ENCODE measurements at regions not wholly inside any gene's neighbourhood (a gene's known extent, or its start where the extent isn't known, plus 50 kb on each side); places are given as distances from the start of the nearest gene placed in this dataset.
A peak's percentile ranks its signal among the peaks of the same experiment; 100 is the strongest.
"Not testable (repeated sequence)": the region's sequence is repeated elsewhere in the genome, so short reads cannot be mapped to it uniquely, and the experiment has no call there.

- no peak for DNase-seq
Measured at GRCh38 chr7:47188653-47189315, 393.1 kb downstream of the TNS3 start.

DNA sequence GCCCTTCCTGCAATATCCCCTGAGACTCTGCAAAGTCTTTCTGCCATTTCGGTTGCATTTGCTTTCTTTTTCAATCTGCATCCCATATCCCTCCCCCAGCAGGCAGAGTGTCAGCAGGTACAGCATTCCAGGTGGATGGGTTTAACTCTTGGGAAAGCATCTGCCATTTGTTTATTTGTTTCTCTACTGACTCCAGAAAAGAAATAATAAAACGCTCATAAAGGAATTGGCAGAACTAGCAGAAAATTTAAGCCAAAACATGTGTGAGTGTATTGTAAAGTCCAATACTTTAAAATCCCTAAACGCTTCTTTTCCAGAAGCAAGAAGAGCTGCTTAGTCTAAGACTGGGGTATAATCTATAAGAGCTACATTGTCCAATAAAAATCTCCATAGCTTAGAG, 393.8 kb downstream of the TNS3 start:
- no peak for DNase-seq

DNA sequence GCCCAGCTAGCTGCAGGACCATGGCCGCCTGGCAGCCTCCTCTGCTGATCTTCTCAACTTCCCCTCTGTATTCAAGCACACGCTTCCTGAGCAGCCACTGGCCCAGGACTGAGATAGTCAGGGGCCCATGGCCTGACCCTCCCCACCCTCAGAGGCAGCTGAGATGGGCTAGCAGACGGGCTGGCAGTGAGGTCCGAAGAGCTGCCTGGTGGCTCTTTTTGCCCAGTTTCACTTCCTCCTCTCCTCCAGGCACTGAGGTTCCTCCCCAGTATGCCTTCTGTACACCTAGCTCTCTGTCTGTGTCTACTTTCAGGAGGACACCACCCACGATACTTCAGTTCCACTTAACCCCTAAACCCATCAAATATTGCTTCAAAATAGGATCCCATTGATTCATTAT, 395.6 kb downstream of the TNS3 start:
- DNase-seq: peak; percentile 1

DNA sequence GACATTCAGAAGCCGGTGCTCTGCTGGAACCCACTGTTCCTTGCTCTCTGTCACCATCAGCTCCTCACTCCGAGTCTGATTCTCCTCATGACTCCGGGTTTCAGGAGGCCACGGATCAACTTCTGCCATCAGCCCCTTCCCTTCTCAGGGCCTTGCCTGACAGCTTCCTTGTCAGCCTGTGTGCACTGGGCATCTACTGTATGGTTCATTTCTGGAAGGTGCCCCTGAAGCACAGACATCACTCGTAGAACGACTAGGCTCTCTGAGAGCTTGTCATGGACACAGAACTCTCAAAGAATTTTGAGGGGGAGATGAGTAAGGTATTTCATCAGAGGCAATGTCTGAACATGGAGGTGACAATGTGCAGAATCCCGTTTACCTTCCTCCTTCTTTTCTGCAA, 396.1 kb downstream of the TNS3 start:
- DNase-seq: no peak

GRCh38 chr7:47185170-47185569, 396.7 kb downstream of the TNS3 start:
- no peak for DNase-seq

DNA sequence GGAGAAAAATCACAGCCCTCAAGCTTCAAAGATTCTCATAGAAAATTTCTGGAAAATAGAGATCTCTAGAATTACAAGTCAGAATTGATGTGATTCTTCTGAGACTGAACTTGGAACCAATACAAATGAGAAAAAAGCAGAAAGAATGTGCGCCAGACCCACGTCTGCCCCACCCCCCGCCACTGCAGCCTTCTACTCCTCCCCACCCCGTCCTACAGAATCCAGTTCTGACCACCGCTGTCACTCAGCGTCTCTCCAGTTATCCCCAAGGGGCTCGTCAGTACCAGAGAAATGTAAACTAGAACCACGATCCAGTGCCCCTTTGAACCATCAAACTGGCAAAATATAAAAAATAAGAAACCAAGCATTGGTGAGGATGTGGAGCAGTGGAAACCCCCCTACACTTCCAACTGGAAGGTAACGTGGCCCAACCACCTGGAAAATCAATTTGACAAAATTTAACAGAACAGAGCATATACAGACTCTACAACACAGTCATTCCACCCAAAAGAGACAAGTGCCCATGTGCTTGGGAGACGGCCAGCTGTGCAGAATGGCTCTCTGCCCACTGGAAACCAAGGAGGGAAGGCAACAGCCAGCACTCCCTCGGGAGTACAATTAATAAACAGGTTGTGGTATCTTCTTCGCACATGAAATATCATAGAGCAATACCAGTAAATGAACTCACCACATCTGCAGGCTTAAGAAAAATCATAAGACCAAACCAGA, 397.9 kb downstream of the TNS3 start:
- no peak for DNase-seq

DNA sequence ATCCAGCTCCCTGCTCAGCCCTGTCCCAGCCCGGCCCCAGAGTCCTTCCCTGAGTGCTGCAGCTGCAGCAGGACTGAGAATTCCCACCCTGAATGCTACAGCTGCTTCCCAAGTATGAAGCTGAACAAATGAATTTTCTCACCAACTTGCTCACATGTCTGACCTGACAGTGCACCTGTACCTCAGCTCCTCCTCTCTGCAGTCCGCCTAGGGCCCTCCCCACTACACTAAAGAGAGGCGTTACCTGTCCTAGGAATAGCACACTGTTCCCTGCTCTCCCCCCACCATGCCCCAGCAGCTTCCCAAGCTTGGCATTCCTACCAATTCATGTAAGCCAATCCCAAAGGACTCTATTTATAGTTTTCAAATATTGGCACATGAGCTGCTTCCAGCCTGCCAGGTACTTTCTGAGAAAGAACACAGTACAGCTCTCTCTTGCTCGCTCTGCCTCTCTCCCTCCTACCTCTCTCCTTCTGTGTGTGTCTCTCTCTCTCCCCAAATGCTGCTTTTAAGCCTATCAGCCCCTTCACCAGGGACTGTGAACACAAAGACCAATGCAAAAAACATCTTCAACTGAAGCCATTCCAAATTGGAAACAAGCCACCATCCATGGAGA, 400.1 kb downstream of the TNS3 start:
- no peak for DNase-seq

DNA sequence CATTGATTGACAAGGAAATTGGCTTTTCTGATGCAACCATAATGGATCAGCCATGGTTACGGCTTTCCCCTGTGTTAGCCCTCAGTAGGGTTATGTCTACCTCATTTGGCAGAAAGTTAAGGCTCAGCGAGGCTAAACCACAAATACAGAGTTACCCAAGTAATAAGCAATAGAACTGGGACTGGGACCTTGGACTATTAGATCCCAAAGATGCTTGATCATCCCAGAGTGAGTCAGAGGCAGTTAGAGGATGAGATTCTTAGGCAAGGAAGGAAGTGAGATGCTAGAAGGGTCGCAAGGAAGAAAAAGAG, 401.4 kb downstream of the TNS3 start:
- no peak for DNase-seq

DNA sequence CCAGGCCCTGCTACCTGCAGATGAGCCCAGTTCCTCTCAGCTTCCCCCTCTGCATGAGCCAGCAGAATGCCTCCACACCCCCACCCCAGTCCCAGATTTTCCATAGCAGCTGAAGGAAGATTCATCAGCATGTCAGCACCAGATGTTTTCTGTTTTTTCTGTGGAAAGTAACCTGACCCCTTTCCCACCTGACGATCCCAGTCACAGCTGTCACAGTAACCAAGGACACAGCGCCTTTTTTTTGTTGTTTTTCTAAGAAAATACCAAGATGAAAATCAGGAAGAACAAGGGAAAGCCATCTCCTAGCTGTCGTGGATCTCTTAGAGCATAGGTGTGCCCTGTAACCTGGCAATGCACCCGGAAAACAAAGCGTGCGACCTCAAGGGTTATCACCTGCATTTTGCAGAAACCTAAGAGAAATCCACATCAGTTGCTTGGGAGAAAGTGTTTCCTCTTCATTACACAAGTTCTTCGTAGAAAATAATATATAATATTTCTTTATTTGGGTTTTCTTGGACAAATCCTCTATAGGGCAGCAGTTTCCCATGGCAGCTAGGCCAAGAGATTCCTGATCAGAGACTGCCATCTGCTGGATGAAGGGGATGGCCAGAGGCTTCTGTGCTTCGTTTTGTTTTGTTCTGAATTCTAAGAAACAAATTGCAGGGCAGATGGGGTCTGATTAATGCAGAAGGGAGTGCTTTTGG, 401.9 kb downstream of the TNS3 start:
- DNase-seq: no peak

- DNase-seq: not testable (repeated sequence)
Measured at GRCh38 chr7:47172602-47173539, 409.0 kb downstream of the TNS3 start.

GRCh38 chr7:47170516-47170915, 411.4 kb downstream of the TNS3 start:
- no peak for DNase-seq

DNA sequence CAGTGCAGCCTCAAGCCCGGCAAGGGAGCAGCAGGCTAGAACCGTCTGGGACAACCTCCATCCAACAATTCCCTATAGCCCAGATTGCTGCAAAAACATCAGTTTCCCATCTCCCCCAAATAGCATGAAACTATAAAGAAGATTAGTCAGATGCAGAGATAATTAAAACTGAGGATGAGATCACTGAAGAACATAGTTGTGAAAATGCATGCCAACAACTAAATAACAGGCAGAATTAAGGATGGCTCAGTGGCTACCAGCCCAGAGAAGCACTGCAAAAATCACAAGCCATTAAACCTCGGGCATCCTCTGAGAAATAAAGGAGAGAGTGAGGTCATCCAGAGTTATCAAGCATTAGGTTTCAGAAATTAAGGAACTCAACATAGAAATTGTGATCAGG, 427.1 kb downstream of the TNS3 start:
- no peak for DNase-seq

DNA sequence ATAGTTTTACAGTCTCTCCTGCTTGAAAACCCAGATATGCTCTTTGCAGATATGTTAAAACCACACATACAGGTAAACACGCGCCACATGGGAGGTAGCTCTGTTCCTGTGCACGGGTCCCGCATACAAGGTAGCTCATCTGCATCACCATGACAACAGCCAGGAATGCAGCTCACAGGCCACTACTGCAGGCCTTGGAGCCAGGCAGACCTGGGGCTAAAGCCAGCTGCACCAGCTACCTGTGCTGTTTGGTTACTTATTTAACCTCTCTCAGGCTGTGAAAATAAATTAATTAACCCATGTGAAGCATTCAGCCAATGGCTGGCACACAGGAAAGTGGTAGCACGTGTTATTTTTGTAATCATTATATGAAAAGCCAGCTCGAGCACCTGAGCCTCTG, 428.3 kb downstream of the TNS3 start:
- no peak for DNase-seq

DNA sequence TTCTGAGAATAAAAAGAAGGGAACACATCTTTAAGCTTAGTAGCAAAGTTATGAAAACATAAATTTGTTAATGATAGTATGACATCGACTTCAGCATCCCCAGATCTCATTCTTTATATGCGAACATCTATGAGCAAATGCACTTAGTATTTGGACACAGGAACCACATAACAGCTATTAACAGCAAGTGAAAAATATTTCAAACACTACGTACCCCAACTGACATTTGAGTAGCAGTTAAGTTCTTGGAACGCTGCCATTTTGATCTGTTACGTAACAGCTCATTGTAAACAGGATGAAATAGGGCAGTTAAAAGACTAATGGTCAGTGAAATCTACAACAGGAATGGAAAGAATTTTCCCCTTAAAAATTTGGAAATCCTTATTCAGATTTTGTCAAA, 428.9 kb downstream of the TNS3 start:
- DNase-seq: no peak

DNA sequence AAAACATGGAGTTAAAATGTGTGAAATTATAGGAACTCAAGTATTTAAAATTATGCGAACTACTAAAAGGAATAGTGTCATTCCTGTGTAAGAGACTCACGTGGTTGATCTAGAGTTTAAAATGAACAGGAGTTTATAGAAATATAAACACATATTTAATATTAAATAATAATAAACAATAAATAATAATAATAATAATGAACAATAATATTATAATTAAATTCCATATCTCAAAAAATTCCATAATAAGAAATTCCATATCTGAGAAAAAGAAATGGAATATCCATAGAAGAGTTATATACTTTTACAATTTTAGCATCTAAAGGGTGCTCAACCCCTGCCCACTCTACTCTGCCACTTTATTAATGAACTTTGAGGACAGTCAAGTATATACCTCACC, 429.6 kb downstream of the TNS3 start:
- DNase-seq: no peak

- no peak for DNase-seq
Measured at GRCh38 chr7:47150497-47151260, 431.2 kb downstream of the TNS3 start.

DNA sequence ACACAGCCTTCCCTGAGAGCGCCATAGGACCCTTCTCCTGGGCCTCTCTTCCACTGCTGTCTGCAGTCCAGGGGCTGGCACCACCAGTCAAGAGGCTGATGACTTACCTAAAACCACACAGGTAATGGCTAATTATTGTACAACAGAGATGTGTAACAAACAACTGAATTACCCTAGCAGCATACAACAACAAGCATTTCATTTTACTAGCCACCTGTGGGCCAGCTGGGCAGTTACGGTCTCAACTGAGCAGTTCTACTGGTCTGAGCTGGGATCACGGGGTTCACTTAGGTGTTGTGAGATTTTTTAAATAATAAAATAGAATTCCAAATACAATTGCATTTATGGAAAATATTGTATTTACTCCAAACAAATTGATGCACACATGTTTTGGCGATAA, 431.9 kb downstream of the TNS3 start:
- no peak for DNase-seq

DNA sequence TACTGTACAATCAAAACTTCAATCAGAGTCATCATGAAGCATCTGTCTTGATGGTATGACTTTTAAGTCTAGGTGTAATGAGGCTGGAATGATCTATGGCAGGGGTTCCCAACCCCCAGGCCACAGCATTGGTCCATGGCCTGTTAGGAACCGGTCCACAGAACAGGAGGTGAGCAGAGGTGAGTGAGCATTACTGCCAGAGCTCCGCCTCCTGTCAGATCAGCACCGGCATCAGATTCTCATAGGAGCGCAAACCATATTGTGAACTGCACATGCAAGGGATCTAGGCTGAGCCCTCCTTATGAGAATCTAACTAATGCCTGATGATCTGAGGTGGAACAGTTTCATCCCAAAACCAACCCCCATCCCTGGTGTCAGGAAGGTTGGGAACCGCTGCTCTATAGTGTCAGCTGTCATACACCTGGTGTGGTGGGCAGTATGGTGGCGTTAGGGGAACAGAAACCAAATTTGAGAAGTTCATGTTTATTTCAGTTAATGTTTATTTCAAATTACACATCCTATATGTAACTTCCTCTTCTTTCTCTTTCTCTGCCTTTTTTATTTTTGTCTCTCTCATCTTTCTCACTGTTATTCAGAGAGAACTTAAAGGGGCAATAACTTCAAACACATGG, 432.6 kb downstream of the TNS3 start:
- DNase-seq: no peak

- DNase-seq: no peak
Measured at GRCh38 chr7:47148536-47149207, 433.2 kb downstream of the TNS3 start.

DNA sequence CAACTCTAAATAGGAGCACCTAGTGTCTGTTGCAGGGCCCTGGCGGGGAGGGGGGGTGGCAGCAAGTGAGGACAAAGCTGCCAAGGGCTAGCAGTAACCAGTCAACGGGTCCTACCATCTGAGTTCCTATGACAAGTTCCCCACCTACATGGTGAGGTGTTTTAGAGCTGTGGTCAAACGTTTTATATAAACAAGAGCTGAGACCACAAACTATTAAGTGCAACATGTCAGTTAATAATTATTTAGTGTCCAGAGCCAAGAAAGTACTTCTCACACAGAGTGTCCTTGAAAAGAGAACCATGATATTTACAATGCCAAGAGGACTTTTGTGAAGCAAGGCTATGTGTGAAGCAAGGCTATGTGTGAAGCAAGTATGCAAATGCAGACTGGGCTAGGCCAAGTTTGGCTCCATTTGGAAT, 434.7 kb downstream of the TNS3 start:
- DNase-seq: no peak

DNA sequence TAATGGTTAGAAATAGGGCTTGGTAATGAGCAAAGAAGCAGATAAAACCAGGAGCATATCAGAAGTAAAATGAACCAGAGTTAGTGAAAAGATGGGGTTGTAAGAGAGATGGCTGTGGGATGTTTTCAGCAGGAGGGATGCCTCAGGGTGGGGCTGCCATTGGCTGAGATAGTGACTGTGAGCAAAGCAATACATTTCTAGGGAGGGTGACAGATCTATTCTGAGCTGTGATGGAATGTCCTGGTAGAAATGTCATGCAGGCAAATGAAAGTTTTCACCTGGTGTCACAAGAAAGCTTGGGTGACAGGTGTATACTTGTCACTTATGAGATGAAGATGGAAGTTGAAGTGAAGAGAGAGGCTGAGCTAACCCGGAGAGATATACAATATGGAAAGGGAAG, 435.9 kb downstream of the TNS3 start:
- DNase-seq: no peak
